COLO829 (cell line): ENCODE measurements at regions not wholly inside any gene's neighbourhood (a gene's known extent, or its start where the extent isn't known, plus 50 kb on each side); places are given as distances from the start of the nearest gene placed in this dataset.

Experiments
- DNase-seq: peaks from one replicate; pipeline ENCODE4 v3.0.0; 2012; ENCODE audit warnings: low spot score

GRCh38 chr3:127399154-127399553 is 111.3 kb upstream of the PRR20G start:
- DNase-seq, result no peak

- no peak for DNase-seq
These were observed 108.6 kb upstream of the PRR20G start for GRCh38 chr3:127396473-127396872.

GRCh38 chr3:127395663-127396355 is 108.0 kb upstream of the PRR20G start:
- no peak for DNase-seq

GRCh38 chr3:127394984-127395662 is 107.3 kb upstream of the PRR20G start:
- DNase-seq, result no peak

GRCh38 chr3:127394031-127394430 is 106.2 kb upstream of the PRR20G start:
- no peak for DNase-seq

- DNase-seq, result no peak
These were observed 105.4 kb upstream of the PRR20G start for GRCh38 chr3:127393131-127393820.

GRCh38 chr3:127392156-127392490 is 104.3 kb upstream of the PRR20G start:
- DNase-seq, result no peak

GRCh38 chr3:127391436-127392155 is 103.8 kb upstream of the PRR20G start:
- DNase-seq, result no peak

GRCh38 chr3:127390365-127391025 is 102.6 kb upstream of the PRR20G start:
- DNase-seq, result no peak

GRCh38 chr3:127389913-127390312 is 102.1 kb upstream of the PRR20G start:
- no peak for DNase-seq

- peak; percentile 21 for DNase-seq
These were observed 101.6 kb upstream of the PRR20G start for GRCh38 chr3:127389420-127389819.

GRCh38 chr3:127388427-127388826 is 100.6 kb upstream of the PRR20G start:
- no peak for DNase-seq

GRCh38 chr3:127387556-127388153 is 99.8 kb upstream of the PRR20G start:
- DNase-seq, result no peak

GRCh38 chr3:127387119-127387518 is 99.3 kb upstream of the PRR20G start:
- DNase-seq, result no peak

GRCh38 chr3:127386490-127386889 is 98.6 kb upstream of the PRR20G start:
- DNase-seq, result no peak

- no peak for DNase-seq
These were observed 97.7 kb upstream of the PRR20G start for GRCh38 chr3:127385540-127385870.

GRCh38 chr3:127384717-127385539 is 97.1 kb upstream of the PRR20G start:
- no peak for DNase-seq

- no peak for DNase-seq
These were observed 95.9 kb upstream of the PRR20G start for GRCh38 chr3:127383656-127384179.

- DNase-seq, result no peak
These were observed 90.2 kb upstream of the PRR20G start for GRCh38 chr3:127377801-127378655.
